Activated naive CD4-positive, alpha-beta T cell treated with anti-CD3 and anti-CD28 coated beads, Interleukin-2, amount 50 U/mL, for 72 hours (primary cell): ENCODE measurements at regions not wholly inside any gene's neighbourhood (a gene's known extent, or its start where the extent isn't known, plus 50 kb on each side); places are given as distances from the start of the nearest gene placed in this dataset.

Experiments used
- ATAC-seq, 2 donors: fragments of 150-1000 bp; cut with Tn5 transposase; 2 replicates each; pipeline ENCODE4 v1.10.0; 2021; ENCODE audit warnings: mild to moderate bottlenecking in 2 of 2, moderate library complexity in 2 of 2
- DNase-seq, 2 donors: peaks; one replicate each; pipeline ENCODE4 v3.0.0; 2021 to 2022; ENCODE audit warnings: low spot score in 2 of 2
- H3K27ac Mint-ChIP-seq, 2 donors: one replicate each; pipeline ENCODE4 v1.8.0; 2022; ENCODE audit warnings: mild to moderate bottlenecking in 2 of 2, mixed read lengths in 2 of 2
- H3K36me3 Mint-ChIP-seq, 2 donors: one replicate each; pipeline ENCODE4 v1.8.0; 2022; ENCODE audit warnings: mixed read lengths in 2 of 2
- H3K9me3 Mint-ChIP-seq, 2 donors: one replicate each; pipeline ENCODE4 v1.8.0; 2022; ENCODE audit warnings: mixed read lengths in 2 of 2

DNA sequence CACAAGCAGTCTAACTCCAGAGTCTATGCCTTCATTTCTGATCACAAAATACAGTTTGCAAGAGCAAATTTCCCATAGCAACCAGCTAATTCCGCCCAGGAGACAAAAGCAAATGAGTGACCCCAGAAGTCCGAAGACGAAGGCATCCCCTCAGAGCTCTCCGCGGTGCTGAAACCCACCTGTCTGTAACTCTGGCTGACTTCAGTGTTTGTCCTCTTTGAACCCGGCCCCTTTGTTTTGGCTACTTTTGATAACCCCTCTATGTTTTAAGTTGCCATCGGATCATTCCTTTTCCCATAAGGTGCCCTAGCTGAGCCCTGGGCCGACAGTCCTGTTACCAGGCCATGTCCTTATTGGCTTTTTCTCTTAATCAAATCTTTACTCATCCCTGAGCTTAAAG is 515.8 kb downstream of the PTPRU start:
- no peak overlapping the region for H3K27ac Mint-ChIP-seq
- DNase-seq, result no peak
- ATAC-seq, result no peak
- H3K9me3 Mint-ChIP-seq, result no peaks in the 10 kb centered on the region
- no peaks in the 10 kb centered on the region for H3K36me3 Mint-ChIP-seq

DNA sequence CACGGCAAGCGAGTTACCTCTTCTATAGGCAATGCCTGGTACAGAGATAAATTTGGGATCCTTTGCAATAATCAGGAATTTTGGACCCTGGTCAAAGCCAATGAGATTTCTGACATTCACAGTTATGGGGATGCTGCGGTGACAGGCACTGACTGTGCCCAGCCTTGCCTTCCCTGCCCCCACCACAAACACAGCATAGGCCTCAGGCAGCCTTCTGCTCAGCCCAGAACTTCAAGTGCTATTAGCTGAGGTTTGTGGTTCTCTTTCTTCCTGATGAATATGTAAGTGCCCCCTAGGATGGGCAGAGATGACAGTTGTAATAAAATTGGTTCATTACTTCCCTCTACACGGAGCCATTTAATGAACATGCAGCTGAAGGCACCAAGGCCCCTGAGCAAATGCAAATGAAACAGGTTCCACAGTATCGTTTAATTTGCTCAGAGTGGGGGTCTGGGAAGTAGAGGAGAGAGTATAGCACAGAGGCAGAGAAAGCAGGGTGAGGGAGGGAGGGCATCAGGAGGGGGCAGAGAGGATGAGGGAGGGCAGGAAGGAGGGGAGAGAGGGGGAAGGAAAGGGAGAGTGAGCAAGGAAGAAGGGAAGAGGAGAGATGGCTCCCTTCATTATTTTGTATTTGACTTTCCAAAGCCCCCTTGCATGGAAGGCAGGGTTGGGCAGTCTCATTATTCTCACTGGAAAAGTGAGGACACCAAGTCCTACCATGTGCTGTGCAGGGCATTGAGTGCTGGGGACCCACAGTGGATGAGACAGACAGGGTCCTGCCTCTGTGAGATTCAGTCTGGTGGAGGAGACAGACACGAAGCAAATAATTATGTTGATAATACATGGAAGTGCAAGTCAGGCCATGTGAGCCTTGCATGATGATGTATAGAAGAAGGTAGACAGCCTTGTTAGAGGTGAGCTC is 513.0 kb downstream of the PTPRU start:
- Mint-ChIP-seq H3K27ac (no peak overlapping the region), H3K9me3 (no peaks in the 10 kb centered on the region), H3K36me3 (no peaks in the 10 kb centered on the region)
- no peak for DNase-seq
- ATAC-seq, result no peak

DNA sequence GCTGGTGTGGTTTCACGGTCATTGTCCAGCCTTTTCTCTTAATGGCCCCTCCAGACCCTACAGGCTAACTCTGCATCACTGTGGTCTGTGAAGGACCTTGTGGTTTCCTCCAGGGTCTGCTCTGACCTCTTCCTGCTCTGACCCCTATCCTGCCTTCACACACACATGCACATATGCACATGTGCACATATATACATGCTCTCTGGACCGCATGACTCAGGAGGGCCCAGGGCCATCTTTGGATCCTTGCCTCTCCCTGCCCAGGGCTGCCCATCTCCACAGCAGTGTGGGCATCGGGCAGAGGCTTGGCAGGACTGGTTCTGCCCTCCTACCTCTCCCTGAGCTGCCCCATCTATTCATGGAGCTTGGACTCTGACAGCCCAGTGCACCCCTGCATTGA is 510.9 kb downstream of the PTPRU start:
- Mint-ChIP-seq H3K9me3 (no peaks in the 10 kb centered on the region), H3K27ac (no peak overlapping the region), H3K36me3 (no peaks in the 10 kb centered on the region)
- DNase-seq, result peak in 1 of 2 donors; percentile 34
- no peak for ATAC-seq

DNA sequence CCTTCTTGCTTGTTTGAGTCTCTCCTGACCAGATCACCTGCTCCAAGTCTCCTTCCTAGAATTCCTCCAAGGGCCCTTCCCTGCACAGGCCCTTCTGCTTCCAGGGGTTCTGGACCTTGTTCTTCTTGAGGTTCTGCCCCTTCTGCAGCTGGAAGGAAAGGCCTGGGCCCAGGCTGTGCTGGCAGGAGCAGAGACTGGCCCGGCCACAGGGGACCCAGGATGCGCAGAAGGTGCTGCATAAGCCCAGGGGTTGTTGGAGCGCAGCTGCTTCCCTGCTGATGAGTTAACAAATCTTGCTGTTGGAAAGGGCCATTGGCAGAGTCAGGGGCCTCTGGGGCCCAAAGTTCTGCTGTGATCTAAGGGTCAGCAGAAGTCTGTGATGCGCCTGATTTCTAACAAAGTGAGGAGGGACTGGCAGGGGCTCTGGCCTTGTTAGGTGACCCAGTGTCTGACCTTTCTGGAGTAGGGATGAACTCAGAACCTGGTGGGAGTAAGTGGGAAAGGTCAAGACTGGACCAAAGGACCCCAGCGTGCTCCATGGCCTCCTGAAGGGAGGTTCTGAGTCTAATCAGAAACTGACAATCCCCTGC is 509.8 kb downstream of the PTPRU start:
- H3K27ac Mint-ChIP-seq, result no peak overlapping the region
- ATAC-seq (no peak), DNase-seq (peak in 1 of 2 donors; percentile 16)
- H3K9me3 Mint-ChIP-seq, result no peaks in the 10 kb centered on the region
- no peaks in the 10 kb centered on the region for H3K36me3 Mint-ChIP-seq

DNA sequence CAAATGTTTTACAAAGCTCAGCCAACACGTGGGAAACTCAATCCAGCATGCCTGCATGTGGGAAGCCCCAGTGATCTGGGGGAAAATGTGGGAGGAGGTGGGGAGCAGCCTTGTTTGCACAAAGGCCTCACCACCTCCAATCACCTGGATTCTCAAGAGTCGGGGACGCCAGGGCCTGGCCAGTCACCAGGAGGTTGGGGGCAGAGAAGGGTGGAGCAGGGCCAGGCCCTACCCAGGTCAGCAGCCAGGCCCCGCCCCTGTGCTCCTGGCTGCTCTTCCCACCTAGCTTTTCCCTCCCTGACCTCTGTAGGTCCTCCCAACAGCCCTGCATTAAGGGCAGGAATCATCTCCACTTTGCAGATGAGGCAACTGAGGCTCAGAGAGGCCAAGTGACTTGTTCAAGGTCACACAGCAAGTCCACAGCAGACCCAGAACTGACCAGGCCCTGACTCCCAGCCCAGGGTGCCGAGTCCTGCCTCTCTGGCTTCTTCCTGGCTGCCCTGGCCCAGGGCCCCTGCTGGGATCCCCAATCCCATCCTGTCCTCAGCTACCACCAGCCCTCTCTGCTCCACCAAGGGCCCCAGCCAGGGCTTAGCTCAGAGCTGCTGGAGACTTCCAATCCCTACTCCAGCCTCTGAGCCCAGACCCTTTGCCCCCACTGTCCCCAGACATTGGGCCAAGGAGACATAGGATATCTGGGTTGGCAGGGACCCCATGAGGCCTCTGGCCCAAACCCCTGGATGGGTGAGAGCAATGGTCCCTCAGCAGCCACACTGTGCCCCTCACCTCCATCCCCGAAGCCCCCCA is 508.6 kb downstream of the PTPRU start:
- no peak for ATAC-seq
- no peaks in the 10 kb centered on the region for H3K36me3 Mint-ChIP-seq
- no peak for DNase-seq
- H3K27ac Mint-ChIP-seq, result no peak overlapping the region
- H3K9me3 Mint-ChIP-seq, result no peaks in the 10 kb centered on the region

DNA sequence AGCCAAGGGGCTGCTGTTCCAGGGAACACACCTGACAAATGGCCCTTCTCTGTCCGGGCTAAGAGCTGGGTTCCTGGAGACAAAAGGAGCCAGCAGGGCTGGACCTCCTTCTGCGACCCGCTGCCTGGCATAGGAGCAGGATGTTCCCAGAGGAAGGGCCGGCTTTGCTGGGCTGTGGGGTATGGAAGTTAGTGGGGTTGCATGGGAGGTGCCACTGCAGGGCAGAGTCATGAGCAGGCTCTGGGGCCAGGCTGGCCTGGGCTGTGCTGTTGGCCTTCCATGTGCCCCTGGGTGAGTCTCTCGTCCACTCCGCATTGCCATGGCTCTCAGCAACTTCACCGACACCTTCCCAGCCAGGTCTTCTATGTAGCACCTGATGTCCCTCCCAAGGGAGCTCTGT is 507.6 kb downstream of the PTPRU start:
- H3K27ac Mint-ChIP-seq, result no peak overlapping the region
- no peaks in the 10 kb centered on the region for H3K36me3 Mint-ChIP-seq
- no peak for DNase-seq
- ATAC-seq, result no peak
- no peaks in the 10 kb centered on the region for H3K9me3 Mint-ChIP-seq

DNA sequence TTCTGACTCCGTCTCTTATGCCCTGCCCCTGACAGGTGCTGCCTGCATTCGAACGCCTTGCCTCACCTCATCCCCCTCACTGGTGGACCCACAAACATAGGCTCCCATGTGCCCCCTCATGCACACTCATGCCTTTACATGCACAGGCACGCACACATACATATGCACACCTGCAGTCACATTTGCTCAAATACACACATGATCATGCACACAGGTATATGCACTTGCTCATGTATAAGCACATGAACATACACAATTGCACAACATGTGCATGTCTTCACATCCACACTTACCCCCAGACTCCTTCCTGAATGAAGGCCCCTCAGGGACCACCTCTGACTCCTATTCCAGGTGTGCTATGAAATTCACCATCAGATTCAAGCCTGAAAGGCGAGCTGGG is 506.9 kb downstream of the PTPRU start:
- H3K36me3 Mint-ChIP-seq, result no peaks in the 10 kb centered on the region
- ATAC-seq, result no peak

DNA sequence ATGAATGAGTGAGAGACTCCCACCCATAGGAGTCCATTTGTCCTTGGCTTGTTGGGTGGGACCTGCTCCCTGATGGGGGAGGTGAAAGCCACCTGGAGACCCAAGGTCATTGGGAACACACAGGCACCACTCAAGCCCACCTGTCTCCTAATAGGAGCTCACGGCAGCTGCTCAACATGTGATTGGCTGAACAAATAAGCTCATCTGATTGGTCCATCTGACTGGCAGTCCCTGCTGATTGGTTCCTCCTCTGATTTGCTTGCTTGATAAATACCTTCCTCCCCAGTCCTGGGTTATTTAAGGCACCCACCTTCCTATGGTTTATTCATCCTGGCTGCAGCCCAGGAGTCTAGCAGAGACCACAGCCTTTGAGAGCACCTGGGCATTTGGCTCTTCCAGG is 502.9 kb downstream of the PTPRU start:
- Mint-ChIP-seq H3K36me3 (no peaks in the 10 kb centered on the region), H3K27ac (no peak overlapping the region), H3K9me3 (no peaks in the 10 kb centered on the region)
- DNase-seq (no peak), ATAC-seq (no peak)

More for the DNA sequence above, 506.9 kb downstream of the PTPRU start:
- no peaks in the 10 kb centered on the region for H3K9me3 Mint-ChIP-seq
- no peak for DNase-seq
- no peak overlapping the region for H3K27ac Mint-ChIP-seq

DNA sequence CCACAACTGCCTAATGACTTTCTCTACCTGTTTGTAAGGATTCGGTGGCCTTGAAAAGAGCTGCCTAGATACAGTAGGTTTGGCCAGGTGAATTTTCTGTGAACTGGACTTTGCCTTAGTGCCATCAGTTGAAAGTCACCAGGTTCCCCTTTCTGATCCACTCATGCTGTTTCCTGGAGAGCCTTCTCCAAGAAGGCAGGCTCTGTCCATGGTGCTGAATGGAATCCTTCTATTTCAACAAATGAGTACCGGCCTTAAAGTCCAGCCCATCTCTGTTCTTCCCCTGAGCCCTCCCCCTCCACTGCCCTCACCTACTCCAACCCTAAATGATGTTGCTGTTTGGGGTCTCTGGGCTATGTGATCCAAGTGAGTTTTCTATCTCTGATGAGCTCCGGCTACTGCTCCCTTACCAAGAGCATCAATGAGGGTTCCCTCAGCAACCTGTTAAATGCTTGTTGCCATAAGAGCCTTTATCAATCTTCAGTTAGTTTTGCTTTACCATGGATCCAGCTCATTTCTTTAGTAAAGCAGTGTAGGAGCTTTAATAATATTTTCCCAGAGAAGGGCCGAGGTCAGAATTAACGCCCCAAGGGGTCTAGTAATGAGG is 500.4 kb downstream of the PTPRU start:
- no peaks in the 10 kb centered on the region for H3K36me3 Mint-ChIP-seq
- no peaks in the 10 kb centered on the region for H3K9me3 Mint-ChIP-seq
- no peak for ATAC-seq
- DNase-seq, result peak in 1 of 2 donors; percentile 45
- no peak overlapping the region for H3K27ac Mint-ChIP-seq

DNA sequence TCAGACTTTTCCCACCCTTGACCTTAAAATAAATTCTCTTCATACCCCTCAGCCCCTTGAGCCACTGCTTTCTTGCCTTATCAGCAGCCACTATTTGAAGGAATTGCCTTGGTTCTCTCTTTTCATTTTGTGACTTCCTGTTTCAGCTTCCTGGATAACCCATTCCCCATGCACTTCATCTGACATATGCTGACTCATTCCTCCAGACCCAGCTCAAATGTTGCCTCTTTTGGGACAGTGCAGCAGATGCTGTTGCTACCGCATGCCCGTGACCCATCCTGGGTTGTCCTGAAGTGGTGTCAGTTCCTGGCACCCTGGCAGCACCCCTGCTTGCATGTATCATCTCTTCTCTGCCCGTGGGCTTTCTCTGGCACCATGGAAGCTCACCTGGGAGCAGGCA is 496.1 kb downstream of the PTPRU start:
- Mint-ChIP-seq H3K9me3 (no peaks in the 10 kb centered on the region), H3K27ac (peak overlapping the region in 1 of 2 donors; percentile 31), H3K36me3 (no peaks in the 10 kb centered on the region)
- no peak for ATAC-seq
- DNase-seq, result no peak

DNA sequence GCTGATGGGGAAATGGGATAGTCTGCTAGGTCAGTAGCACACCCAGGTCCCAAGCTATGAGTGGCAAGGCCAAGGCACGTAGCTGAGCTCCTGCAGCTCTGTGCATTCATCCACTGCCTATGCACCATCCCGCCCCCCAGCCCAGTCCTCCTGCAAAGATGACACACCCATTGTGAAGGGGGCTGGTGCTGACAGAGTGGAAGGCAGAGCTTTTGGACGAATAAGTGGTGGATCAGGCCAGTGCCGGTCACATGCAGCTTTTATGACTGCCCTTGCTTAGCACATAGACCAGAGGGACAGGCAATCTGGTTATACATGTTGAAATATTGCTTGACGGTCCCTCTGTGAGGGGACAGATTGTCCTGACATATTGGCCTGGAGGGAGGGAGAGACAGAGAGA is 494.3 kb downstream of the PTPRU start:
- ATAC-seq, result no peak
- no peak overlapping the region for H3K27ac Mint-ChIP-seq

DNA sequence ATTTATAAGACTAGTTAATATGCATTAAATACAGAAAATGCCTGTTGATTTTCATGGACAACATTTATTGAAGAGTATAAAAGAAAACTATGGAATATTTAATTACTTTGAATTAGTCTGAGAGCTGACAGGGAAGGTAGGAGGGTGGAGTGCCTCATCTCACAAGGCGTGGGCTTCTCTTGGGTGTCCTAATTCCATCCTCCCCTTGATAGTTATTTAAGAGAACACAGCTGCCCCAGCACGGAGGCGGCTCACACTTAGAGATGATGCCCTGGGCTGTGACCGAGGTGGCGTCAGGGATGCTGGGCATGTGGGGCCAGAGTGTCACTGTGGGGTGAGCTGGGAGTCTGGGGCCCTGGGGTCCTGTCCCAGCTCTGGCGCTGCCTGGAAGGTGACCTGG is 493.0 kb downstream of the PTPRU start:
- Mint-ChIP-seq H3K36me3 (no peaks in the 10 kb centered on the region), H3K27ac (no peak overlapping the region), H3K9me3 (no peaks in the 10 kb centered on the region)
- no peak for ATAC-seq
- no peak for DNase-seq

More for the DNA sequence above, 494.3 kb downstream of the PTPRU start:
- no peaks in the 10 kb centered on the region for H3K36me3 Mint-ChIP-seq
- no peak for DNase-seq
- no peaks in the 10 kb centered on the region for H3K9me3 Mint-ChIP-seq

DNA sequence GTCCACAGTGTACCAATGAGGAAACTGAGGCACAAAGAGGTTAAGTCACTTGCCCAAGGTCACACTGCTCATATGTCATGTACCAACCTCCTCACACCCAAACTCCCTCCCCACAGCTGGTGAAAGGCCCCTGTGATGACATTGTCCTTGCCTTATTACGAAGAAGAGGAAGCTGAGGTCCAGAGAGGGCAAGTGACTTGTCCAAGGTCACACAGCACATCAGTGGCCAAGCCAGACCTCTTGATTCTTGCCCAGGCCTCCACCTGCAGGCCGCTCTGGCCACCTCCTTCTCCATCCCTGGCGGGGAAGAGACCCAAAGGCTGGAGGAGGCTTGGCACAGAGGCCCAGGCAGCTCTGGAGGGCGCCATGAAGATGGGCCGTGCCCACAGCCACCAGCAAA is 492.4 kb downstream of the PTPRU start:
- DNase-seq, result no peak
- H3K9me3 Mint-ChIP-seq, result peaks cover 3 to 4% of the 10 kb centered on the region in 2 donors

DNA sequence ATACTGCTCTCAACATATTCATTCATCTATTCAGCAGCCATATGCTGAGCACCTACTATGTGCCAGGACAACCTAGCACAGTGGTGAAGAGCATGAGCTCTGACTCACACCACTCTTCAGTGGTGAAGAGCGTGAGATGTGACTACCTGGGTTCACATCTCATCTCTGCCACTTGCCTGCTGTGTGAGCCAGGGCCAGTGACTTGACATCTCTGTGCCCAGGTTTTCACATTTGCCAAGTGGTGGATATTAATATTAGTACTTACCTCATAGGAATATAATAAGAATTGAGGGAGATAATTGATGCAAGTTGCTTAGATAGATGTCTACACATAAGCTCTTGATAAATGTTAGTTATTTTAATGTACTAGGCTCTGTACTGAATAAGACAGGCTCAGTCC is 488.9 kb downstream of the PTPRU start:
- DNase-seq (no peak), ATAC-seq (peak in 1 of 2 donors; percentile 33)
- H3K27ac Mint-ChIP-seq, result no peak overlapping the region
- H3K9me3 Mint-ChIP-seq, result peaks cover 7 to 12% of the 10 kb centered on the region in 2 donors
- H3K36me3 Mint-ChIP-seq, result peaks cover 12 to 22% of the 10 kb centered on the region in 2 donors

More for the DNA sequence above, 492.4 kb downstream of the PTPRU start:
- H3K27ac Mint-ChIP-seq, result peak overlapping the region in 1 of 2 donors; percentile 36
- no peaks in the 10 kb centered on the region for H3K36me3 Mint-ChIP-seq
- ATAC-seq, result no peak

DNA sequence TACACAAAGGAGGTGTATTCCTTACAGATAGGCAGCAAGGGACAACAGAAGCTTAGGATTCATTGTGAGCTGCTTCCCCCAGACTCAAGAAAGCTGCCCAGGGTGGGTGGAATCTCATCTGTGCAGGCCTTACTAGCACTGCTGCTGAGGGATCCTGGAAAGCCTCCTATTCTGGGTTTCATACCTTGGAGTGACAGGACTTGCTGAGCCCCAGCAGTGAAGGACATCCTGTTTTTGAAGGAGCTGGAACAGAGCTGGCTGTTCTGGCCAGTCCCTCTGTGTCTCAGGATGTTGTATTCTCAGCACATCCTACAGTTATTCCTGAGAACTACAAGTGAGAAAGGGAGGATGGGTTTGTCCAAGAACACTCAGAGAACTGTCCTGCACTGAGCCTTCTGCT is 486.3 kb downstream of the PTPRU start:
- peaks cover 22 to 25% of the 10 kb centered on the region in 2 donors for H3K9me3 Mint-ChIP-seq
- no peak for ATAC-seq
- H3K36me3 Mint-ChIP-seq, result peaks cover 26 to 42% of the 10 kb centered on the region in 2 donors
- DNase-seq, result no peak
- no peak overlapping the region for H3K27ac Mint-ChIP-seq

DNA sequence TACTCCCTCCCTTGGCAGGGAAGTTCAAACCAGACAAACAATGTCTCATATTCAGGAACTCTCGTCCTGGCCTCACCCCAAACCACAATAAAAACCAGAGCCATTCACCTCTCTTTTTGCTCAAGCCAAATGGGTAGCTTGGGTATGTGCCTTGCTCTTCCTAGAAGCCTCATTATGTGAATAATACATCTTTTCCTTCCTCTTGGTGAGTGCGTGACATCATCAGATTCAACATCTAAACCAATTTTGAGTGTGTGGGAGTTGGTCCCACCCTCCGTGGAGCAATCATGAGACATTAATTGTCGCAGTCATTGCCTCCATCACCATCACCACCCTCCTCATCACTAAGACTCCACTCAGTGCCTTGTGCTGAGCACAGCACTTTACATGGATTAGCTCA is 482.9 kb downstream of the PTPRU start:
- peaks cover 22 to 25% of the 10 kb centered on the region in 2 donors for H3K9me3 Mint-ChIP-seq
- DNase-seq (peak in 1 of 2 donors; percentile 8), ATAC-seq (peak; percentile 72 to 93)
- H3K36me3 Mint-ChIP-seq, result peaks cover 26 to 57% of the 10 kb centered on the region in 2 donors
- H3K27ac Mint-ChIP-seq, result peak overlapping the region; percentile 52 to 62
